Left ventricle myocardium inferior (tissue), 1 donor: ENCODE measurements at regions not wholly inside any gene's neighbourhood (a gene's known extent, or its start where the extent isn't known, plus 50 kb on each side); places are given as distances from the start of the nearest gene placed in this dataset.

ENCODE experiments used
- DNase-seq: peaks from one replicate; pipeline ENCODE4 v3.0.0-alpha.2; 2020
- H3K27ac ChIP-seq: fragments of 200-600 bp; replicated peaks from 2 replicates; pipeline ENCODE4 v1.8.0; 2021
- H3K27me3 ChIP-seq: fragments of 200-600 bp; 2 replicates; pipeline ENCODE4 v1.8.0; 2021; ENCODE audit warnings: low read depth
- H3K36me3 ChIP-seq: fragments of 200-600 bp; 2 replicates; pipeline ENCODE4 v1.8.0; 2021
- H3K4me1 ChIP-seq: fragments of 200-600 bp; 2 replicates; pipeline ENCODE4 v1.8.0; 2021
- H3K4me3 ChIP-seq: fragments of 200-600 bp; 2 replicates; pipeline ENCODE4 v1.8.0; 2021; ENCODE audit warnings: mild to moderate bottlenecking, moderate library complexity
- H3K9me3 ChIP-seq: fragments of 200-600 bp; replicated peaks from 2 replicates; pipeline ENCODE4 v1.8.0; 2021
- CTCF ChIP-seq: fragments of 200-600 bp; IDR thresholded peaks from 2 replicates; pipeline ENCODE4 v1.8.0; 2021; ENCODE audit warnings: antibody characterized with exemption, mild to moderate bottlenecking, borderline replicate concordance
- intact Hi-C: fragments of 100-400 bp; cut with micrococcal nuclease; formaldehyde crosslinking; loops from one replicate; pipeline ENCODE4 v1.11.0; 2022
- donor health status: DM: no; HTN: yes; CAD: no; lungs with severe emphysema.

- TF ChIP-seq CTCF = no peak
- no peak for DNase-seq
- H3K4me3 ChIP-seq = no peak overlapping the region
- no peak overlapping the region for H3K27ac ChIP-seq
- H3K27me3 ChIP-seq = no peaks in the 10 kb centered on the region
- no peaks in the 10 kb centered on the region for H3K4me1 ChIP-seq
- no peaks in the 10 kb centered on the region for H3K36me3 ChIP-seq
- no peaks in the 10 kb centered on the region for H3K9me3 ChIP-seq
- intact Hi-C loops = no loop called here
Observed at GRCh38 chr2:18208956-18209355, 330.5 kb downstream of the KCNS3 start.

GRCh38 chr2:18200771-18201170, 322.3 kb downstream of the KCNS3 start:
- Histone ChIP-seq H3K4me1 (no peaks in the 10 kb centered on the region), H3K27ac (no peak overlapping the region), H3K4me3 (no peak overlapping the region), H3K27me3 (peaks cover 5% of the 10 kb centered on the region), H3K36me3 (no peaks in the 10 kb centered on the region), H3K9me3 (no peaks in the 10 kb centered on the region)
- TF ChIP-seq CTCF = no peak
- intact Hi-C loops = no loop called here
- no peak for DNase-seq

GRCh38 chr2:18198677-18199076, 320.2 kb downstream of the KCNS3 start:
- Histone ChIP-seq H3K27me3 (peaks cover 8% of the 10 kb centered on the region), H3K27ac (no peak overlapping the region), H3K9me3 (no peaks in the 10 kb centered on the region), H3K4me1 (no peaks in the 10 kb centered on the region), H3K4me3 (no peak overlapping the region), H3K36me3 (no peaks in the 10 kb centered on the region)
- no peak for TF ChIP-seq CTCF
- no peak for DNase-seq
- intact Hi-C loops = no loop called here

GRCh38 chr2:18194161-18194560, 315.7 kb downstream of the KCNS3 start:
- Histone ChIP-seq H3K27me3 (peaks cover 8% of the 10 kb centered on the region), H3K4me3 (no peak overlapping the region), H3K9me3 (no peaks in the 10 kb centered on the region), H3K36me3 (no peaks in the 10 kb centered on the region), H3K4me1 (no peaks in the 10 kb centered on the region), H3K27ac (no peak overlapping the region)
- no peak for TF ChIP-seq CTCF
- DNase-seq = no peak
- intact Hi-C loops = no loop called here

GRCh38 chr2:18186816-18187613, 308.5 kb downstream of the KCNS3 start:
- no peaks in the 10 kb centered on the region for H3K36me3 ChIP-seq
- no peak for TF ChIP-seq CTCF
- no peaks in the 10 kb centered on the region for H3K4me1 ChIP-seq
- no peaks in the 10 kb centered on the region for H3K9me3 ChIP-seq
- DNase-seq = no peak
- H3K4me3 ChIP-seq = no peak overlapping the region
- H3K27ac ChIP-seq = no peak overlapping the region
- H3K27me3 ChIP-seq = peaks cover 12% of the 10 kb centered on the region
- intact Hi-C loops = no loop called here
